LNCAP (cell line): ENCODE measurements at regions not wholly inside any gene's neighbourhood (a gene's known extent, or its start where the extent isn't known, plus 50 kb on each side); places are given as distances from the start of the nearest gene placed in this dataset.

Experiments
- TF ChIP-seq, protein P1 (sequence below): fragments of 450-650 bp; IDR thresholded peaks from 2 replicates; pipeline ENCODE4 v1.5.1; 2017; ENCODE audit warnings: mild to moderate bottlenecking

DNA sequence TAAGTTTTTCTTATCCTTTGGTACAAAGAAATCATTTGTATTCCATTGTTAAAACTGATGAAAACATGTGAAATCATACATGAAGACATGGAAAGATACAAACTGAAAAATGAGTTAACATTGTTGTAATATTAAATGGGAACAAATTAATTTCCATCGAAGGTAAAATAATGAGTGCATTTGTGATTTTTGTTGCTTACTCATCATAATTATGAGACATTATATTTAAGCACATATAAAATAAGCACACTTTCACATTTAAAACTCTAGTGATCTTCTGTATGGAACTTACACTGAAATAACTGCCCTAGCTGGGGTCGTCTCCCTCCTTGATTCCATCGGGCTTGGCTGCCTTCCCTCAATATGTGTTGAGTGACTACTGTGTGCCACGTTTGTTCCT, 204.2 kb upstream of the PRPS1L1 start:
- TF ChIP-seq, protein P1, sequence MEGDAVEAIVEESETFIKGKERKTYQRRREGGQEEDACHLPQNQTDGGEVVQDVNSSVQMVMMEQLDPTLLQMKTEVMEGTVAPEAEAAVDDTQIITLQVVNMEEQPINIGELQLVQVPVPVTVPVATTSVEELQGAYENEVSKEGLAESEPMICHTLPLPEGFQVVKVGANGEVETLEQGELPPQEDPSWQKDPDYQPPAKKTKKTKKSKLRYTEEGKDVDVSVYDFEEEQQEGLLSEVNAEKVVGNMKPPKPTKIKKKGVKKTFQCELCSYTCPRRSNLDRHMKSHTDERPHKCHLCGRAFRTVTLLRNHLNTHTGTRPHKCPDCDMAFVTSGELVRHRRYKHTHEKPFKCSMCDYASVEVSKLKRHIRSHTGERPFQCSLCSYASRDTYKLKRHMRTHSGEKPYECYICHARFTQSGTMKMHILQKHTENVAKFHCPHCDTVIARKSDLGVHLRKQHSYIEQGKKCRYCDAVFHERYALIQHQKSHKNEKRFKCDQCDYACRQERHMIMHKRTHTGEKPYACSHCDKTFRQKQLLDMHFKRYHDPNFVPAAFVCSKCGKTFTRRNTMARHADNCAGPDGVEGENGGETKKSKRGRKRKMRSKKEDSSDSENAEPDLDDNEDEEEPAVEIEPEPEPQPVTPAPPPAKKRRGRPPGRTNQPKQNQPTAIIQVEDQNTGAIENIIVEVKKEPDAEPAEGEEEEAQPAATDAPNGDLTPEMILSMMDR: no peak

DNA sequence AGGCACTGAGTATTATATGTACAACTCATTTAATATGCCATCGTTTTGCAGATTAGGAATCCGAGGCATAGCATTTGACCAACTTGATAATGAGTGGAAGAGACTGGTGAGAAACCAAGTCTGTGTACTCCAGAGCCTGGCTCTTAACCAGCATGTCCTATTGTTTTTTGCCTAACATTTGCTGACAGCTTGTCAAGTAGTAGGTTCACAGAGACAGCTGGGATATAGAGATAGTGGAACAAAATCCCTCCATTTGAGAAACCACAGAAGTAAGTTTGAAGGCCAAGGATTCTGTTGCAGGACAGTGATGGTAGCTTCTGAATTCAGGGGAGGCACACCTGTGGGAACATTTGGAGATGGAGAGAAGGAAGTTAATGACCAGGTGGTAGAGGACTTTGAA, 206.9 kb upstream of the PRPS1L1 start:
- TF ChIP-seq, protein P1: no peak

DNA sequence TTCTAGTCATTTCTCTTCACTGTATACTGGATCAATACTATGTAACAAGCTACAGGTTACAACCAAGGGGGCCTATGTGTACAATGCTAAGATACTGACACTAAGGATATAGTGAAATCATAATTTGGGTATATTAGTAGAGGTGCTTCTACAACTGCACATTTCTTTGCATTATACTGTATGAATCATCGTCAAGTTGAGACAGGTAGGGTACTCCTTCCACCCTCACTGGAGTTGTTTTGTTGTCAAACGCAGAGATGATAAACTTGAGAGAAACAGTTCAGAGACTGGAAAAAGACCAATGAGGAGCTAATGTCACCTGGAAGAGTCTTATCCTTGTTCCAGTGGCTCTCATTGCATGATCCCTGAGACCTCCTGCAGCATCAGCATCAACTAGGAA, 208.2 kb upstream of the PRPS1L1 start:
- TF ChIP-seq, protein P1: no peak

DNA sequence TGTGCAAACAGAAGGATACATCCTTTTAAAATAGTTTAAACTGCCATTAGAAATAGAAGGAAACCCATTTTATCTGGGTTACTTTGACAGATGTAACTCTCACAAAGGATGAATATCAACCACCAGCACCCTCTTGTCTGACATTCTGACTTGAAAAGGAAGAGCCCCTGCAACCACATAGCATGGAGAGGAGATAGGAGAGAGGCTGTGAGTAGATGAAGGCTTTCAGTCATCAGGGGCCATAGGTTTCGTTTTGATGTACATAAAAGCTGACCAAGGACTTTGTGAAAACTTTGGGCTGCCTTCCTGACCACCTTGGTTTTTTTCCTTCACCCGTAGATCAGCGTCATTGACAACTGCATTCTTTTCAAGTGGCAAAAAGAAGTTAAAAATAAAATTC, 211.6 kb upstream of the PRPS1L1 start:
- TF ChIP-seq, protein P1: no peak

DNA sequence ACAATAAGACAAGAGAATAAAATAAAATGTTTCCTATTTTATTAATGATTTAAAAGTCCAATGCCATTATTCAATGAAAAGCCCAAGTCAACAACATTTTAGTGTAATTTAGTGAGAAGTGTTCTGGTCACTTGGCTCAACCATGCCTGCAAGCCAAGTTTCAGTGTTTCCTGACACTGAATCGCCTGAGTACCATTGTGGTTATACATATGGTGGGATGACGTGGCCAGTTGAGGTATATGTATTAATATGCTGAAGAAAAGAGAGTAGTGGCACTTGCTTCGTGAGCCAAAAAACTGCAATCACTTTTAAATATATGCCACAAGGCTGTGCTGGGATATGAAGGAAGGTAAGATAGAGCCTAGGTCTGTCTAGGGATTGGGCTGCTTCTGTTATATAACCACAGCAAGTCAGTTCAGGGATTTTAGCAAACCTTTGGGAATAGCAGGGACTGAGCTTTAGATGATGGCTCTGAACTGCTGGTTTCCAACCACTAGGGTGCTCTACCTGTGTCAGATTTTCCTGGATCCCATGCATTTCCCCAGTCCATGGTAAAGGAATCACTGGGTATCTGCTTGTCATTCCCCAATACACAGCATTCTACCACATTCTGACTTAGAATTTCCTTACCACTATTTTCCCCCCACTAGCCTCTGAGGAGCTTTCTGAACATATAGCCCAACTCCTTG, 214.0 kb upstream of the PRPS1L1 start:
- TF ChIP-seq, protein P1: no peak

DNA sequence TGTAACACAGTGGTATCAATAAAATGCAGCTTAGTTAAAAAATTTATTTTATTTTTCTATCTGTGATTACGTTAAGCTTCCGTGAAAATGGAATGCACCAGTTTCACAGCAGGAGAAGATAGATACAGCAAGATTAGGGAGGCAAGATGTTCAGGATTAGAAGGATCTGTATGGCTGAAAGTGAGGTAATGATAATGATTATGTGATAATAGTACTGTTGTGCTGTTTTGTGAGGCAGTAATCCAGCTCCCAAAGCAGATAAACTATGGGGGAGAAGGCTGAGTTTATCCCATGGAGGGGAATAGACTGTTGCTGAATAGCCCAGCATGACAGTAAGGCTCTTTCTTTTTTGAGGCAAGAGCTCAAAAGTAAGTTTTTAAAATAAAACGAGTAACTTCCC, 216.1 kb upstream of the PRPS1L1 start:
- TF ChIP-seq, protein P1: no peak

DNA sequence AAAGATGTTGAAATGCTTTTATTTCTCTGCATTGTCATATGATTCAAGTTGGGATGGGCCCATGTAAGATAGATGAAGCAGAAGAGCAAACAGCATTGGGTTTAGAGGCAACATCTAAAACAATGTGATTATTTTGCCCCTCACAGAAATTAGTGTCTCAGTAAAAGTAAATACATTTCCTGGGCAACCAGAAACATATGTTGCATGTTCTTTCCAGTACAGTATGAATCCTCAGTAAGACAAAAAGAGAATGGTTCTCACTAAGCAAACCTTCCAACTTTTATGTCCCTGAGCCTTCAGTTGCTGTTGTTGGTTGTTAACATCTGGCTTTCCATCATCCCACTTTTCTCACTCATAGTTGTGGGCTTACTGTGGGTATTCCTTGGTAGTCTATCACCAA, 222.5 kb upstream of the PRPS1L1 start:
- TF ChIP-seq, protein P1: no peak

DNA sequence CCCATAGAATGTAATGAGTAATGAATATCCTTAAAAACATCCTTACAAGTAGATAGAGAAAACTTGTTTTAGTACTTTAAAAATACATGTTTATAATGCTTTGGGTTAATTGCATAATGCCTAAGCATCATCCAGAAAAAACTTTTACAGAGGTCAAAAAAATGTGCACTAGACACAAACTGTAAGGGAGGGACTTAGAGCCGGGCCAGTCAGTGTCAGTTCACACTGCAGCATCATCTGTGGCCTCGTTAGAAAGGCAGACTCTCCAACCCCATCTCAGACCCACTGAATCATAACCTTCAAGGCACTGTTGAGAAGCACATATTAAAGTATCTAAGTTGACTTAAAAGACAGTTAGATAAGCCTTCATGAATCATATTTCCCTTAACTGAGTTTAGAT, 230.1 kb upstream of the PRPS1L1 start:
- TF ChIP-seq, protein P1: no peak
